ENCODE measurements at regions not wholly inside any gene's neighbourhood (a gene's known extent, or its start where the extent isn't known, plus 50 kb on each side); places are given as distances from the start of the nearest gene placed in this dataset.

DNA sequence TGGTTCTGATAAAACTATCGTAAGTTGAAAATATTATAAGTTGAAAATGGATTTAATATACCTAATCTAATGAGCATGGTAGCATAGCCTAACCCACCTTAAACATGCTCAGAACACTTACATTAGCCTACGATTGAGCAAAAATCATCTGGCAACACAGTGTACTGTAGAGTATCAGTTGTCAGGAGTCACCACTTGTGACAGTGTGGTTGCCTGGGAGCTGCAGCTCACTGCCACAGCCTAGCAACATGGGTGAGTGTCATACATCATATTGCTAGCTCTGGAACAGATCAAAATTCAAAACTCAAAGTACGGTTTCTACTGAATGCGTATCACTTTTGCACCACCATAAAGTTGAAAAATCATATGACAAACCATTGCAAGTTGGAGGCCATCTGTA, 203.5 kb downstream of the ATXN7L3B start:
- TF ChIP-seq, protein P1, sequence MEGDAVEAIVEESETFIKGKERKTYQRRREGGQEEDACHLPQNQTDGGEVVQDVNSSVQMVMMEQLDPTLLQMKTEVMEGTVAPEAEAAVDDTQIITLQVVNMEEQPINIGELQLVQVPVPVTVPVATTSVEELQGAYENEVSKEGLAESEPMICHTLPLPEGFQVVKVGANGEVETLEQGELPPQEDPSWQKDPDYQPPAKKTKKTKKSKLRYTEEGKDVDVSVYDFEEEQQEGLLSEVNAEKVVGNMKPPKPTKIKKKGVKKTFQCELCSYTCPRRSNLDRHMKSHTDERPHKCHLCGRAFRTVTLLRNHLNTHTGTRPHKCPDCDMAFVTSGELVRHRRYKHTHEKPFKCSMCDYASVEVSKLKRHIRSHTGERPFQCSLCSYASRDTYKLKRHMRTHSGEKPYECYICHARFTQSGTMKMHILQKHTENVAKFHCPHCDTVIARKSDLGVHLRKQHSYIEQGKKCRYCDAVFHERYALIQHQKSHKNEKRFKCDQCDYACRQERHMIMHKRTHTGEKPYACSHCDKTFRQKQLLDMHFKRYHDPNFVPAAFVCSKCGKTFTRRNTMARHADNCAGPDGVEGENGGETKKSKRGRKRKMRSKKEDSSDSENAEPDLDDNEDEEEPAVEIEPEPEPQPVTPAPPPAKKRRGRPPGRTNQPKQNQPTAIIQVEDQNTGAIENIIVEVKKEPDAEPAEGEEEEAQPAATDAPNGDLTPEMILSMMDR (IDR thresholded peaks at IDR 0.05): no peak
- TF ChIP-seq POLR2A (IDR thresholded peaks at IDR 0.05): no peak
